ENCODE measurements at regions not wholly inside any gene's neighbourhood (a gene's known extent, or its start where the extent isn't known, plus 50 kb on each side); places are given as distances from the start of the nearest gene placed in this dataset.

DNA sequence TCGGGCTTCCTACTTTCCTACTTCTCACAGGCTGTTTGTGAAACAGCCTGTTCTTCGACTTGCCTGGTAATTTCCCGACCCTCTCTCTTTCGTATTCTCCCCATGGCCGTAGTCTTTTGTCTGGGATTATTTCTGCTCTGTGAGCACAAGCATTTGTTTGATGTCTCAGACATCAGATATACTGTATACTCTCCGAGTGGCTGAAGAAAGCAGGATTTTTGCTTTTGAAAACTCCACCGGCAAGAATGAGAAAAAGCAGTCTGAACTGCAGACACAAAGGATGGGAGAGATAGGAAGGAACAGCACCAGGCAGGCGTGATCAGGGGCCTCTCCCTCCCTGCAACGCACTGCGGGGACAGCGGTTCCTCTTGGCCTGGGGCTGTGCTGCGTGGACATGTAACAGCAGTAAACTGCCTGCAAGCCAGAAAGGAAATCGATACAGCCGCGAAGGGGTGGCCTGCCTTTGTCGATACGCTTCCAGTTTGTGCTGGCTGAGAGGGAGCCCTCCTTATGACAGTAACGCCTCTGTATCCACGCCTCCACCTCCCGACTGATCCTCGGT, 313.9 kb upstream of the TLE4 start:
- ChIA-PET CTCF (no interaction called here), POLR2A (no interaction called here)
- Histone ChIP-seq H3K4me3 (no peak overlapping the region), H3K4me1 (no peaks in the 10 kb centered on the region), H3K9me3 (peaks cover 4% of the 10 kb centered on the region; the same call in 1 of the 3 replicates), H3K4me2 (no peak overlapping the region), H3K27ac (no peak overlapping the region)
- FAIRE-seq = no peak
- 92% methylated on average over 21 of the region's 21 CpGs for WGBS (ENCODE audit: missing lambda C conversion rate)
- no peak for DNase-seq (ENCODE audit: low read depth in 1 of 2, low spot score in 1 of 2)
- TF ChIP-seq FOSB (CRISPR knock-in tag; IDR thresholded peaks at IDR 0.05) (no peak), RARB (CRISPR knock-in tag; IDR thresholded peaks at IDR 0.05) (no peak), PHF8 (IDR thresholded peaks at IDR 0.05; ENCODE audit: borderline replicate concordance, low read depth) (no peak), EHMT2 (IDR thresholded peaks at IDR 0.05; ENCODE audit: low read depth) (no peak), HEYL (CRISPR knock-in tag; IDR thresholded peaks at IDR 0.05) (no peak)
- TF ChIP-seq, protein P1, sequence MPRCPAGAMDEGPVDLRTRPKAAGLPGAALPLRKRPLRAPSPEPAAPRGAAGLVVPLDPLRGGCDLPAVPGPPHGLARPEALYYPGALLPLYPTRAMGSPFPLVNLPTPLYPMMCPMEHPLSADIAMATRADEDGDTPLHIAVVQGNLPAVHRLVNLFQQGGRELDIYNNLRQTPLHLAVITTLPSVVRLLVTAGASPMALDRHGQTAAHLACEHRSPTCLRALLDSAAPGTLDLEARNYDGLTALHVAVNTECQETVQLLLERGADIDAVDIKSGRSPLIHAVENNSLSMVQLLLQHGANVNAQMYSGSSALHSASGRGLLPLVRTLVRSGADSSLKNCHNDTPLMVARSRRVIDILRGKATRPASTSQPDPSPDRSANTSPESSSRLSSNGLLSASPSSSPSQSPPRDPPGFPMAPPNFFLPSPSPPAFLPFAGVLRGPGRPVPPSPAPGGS (IDR thresholded peaks at IDR 0.05) = no peak
- TF ChIP-seq, protein P2, sequence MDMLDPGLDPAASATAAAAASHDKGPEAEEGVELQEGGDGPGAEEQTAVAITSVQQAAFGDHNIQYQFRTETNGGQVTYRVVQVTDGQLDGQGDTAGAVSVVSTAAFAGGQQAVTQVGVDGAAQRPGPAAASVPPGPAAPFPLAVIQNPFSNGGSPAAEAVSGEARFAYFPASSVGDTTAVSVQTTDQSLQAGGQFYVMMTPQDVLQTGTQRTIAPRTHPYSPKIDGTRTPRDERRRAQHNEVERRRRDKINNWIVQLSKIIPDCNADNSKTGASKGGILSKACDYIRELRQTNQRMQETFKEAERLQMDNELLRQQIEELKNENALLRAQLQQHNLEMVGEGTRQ (IDR thresholded peaks at IDR 0.05) = no peak
- no peak for ATAC-seq

DNA sequence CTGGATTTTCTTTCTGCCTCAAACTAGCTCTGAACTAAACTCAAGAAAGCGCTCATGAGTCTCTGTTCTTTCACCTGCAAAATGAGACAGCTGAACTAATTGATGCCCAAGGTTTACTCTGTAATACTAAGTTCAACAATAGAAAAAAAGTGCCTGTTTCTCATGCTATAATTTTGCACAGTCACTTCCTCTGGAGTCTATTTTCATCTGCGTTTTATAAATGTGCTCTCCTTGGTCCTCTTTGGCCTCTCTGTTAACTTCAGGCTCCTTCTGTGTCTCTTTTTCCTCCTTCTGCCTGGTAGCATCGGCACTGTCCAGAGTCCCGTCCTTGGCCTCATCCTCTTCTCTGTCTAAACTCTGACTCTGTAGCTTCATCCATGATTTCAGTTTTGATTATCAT, 311.9 kb upstream of the TLE4 start:
- TF ChIP-seq HEYL (CRISPR knock-in tag; IDR thresholded peaks at IDR 0.05) (no peak), EHMT2 (IDR thresholded peaks at IDR 0.05; ENCODE audit: low read depth) (no peak), RAD21 (conservative IDR thresholded peaks at IDR 0.05 in 1 of 2, IDR thresholded peaks at IDR 0.05 in 1 of 2) (no peak)
- ATAC-seq (no peak), FAIRE-seq (no peak), DNase-seq (ENCODE audit: low read depth in 1 of 2, low spot score in 1 of 2) (no peak)
- H3K27ac ChIP-seq = no peak overlapping the region
- H3K4me1 ChIP-seq = no peaks in the 10 kb centered on the region
- ChIA-PET POLR2A (no interaction called here), CTCF (no interaction called here)
- H3K4me2 ChIP-seq = no peak overlapping the region
- H3K9me3 ChIP-seq = peaks cover 9% of the 10 kb centered on the region; the same call in 1 of the 3 replicates
- WGBS (ENCODE audit: missing lambda C conversion rate) = 83% methylated on average over 4 of the region's 4 CpGs
- H3K4me3 ChIP-seq = no peak overlapping the region

DNA sequence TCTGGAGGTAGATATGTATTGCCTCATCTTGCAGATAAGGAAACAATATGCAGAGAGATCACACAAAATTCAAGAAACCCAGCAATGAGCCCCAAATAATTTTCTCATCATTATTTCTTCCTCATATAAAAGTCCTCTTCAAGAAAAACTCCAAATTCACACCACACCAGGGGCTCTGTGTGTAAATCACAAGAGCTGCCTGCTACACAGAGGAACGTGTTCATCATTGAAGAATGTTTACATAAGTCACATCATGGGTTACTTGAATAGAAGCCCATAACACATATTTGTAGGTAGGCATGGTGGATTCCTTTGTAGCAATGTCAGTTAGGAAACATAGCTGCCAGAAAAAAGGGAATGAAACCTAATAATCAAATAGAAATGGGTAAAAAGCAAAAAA, 308.1 kb upstream of the TLE4 start:
- Histone ChIP-seq H3K4me3 (no peak overlapping the region), H3K4me1 (no peaks in the 10 kb centered on the region), H3K9me3 (peaks cover 9% of the 10 kb centered on the region; the same call in 1 of the 3 replicates), H3K27ac (no peak overlapping the region), H3K4me2 (no peak overlapping the region)
- FAIRE-seq (no peak), DNase-seq (ENCODE audit: low read depth in 1 of 2, low spot score in 1 of 2) (no peak), ATAC-seq (no peak)
- 33% methylated on average over 1 of the region's 1 CpG for WGBS (ENCODE audit: missing lambda C conversion rate)
- ChIA-PET POLR2A (no interaction called here), CTCF (no interaction called here)
- TF ChIP-seq, protein P2 (IDR thresholded peaks at IDR 0.05) = no peak
- TF ChIP-seq HDAC2 (IDR thresholded peaks at IDR 0.05) = no peak
- no peak for TF ChIP-seq MAZ (IDR thresholded peaks at IDR 0.05; ENCODE audit: borderline replicate concordance, low read depth, low read length)
- no peak for TF ChIP-seq EHF (CRISPR knock-in tag; IDR thresholded peaks at IDR 0.05)
- TF ChIP-seq KDM5A (IDR thresholded peaks at IDR 0.05) = no peak
- TF ChIP-seq FOSL2 (IDR thresholded peaks at IDR 0.05) = no peak
- TF ChIP-seq FOSL2 (CRISPR knock-in tag; IDR thresholded peaks at IDR 0.05) = no peak
- TF ChIP-seq RFX5 (IDR thresholded peaks at IDR 0.05) = no peak
- TF ChIP-seq BHLHE40 (IDR thresholded peaks at IDR 0.05; ENCODE audit: low read depth, low read length) = no peak
- TF ChIP-seq RAD21 (conservative IDR thresholded peaks at IDR 0.05 in 1 of 2, IDR thresholded peaks at IDR 0.05 in 1 of 2) = no peak
- TF ChIP-seq MYC (IDR thresholded peaks at IDR 0.05; ENCODE audit: borderline replicate concordance, low read length) = no peak
- no peak for TF ChIP-seq EP300 (IDR thresholded peaks at IDR 0.05)
- TF ChIP-seq TP53 (CRISPR knock-in tag; IDR thresholded peaks at IDR 0.05) = no peak
- no peak for TF ChIP-seq RCOR1 (IDR thresholded peaks at IDR 0.05; ENCODE audit: low read depth, low read length)
